GM13977 (cell line): ENCODE measurements at regions not wholly inside any gene's neighbourhood (a gene's known extent, or its start where the extent isn't known, plus 50 kb on each side); places are given as distances from the start of the nearest gene placed in this dataset.

Experiments used
- DNase-seq: peaks from one replicate; pipeline ENCODE4 v3.0.0; 2012; ENCODE audit warnings: low spot score
- CTCF ChIP-seq: IDR thresholded peaks from 2 replicates; pipeline ENCODE4 v1.5.1; 2012; ENCODE audit warnings: mild to moderate bottlenecking, control low read depth; ENCODE audit not compliant: insufficient read depth; ENCODE audit errors: extremely low read depth, missing control alignments
- in situ Hi-C: fragments of 300-500 bp; cut with MboI; formaldehyde crosslinking; loops from one replicate; pipeline ENCODE4 v1.12.0; 2022; ENCODE audit warnings: low sequenced_read_pairs, low pct_unique_long_range_greater_than_20kb, mixed read lengths, inconsistent platforms; ENCODE audit not compliant: unreplicated experiment

DNA sequence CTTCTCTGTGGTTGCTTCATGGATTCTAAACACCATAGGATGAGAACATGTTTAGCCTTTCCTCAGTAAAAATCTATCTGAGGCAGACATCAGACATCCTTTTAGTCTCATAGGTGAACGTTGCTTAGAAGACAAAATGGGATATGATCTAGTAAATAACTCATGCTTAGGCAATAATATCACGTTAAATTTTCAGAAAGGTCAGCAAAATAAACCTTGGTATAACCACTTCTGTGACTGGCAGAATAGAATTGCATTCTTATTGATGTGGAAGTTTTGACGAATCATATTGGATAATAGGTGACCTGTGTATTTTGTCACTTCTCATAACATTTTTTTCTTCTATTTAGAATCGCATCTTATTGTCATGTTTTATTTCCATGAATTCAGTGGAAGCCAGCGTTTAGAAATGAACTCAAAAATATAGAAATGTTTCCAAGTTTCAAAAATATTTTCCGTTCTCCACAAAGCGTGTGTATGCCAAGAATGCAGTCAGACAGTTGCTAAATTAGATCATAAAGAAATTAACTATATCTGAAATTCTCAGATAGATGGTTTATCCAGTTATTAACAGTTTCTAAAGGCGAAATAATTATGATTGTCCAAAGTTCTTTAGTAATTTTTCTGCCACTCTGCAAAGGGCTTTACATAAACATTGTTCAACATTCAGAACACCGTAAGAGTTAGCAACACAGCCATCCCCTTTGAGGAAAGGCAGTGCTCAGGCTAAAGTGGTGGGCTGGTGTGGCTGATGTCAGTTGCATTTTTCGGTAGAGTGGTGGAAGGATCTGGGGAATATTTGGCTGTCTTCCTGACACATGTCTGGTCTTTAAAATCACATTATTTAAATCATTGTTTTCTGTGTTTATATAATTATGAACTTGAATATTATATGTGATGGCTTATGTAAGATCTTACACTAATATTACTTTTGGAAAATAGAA is 827.2 kb downstream of the MTRR start:
- in situ Hi-C loops, result no loop called here
- no peak for DNase-seq
- no peak for TF ChIP-seq CTCF

GRCh38 chr5:8700222-8700621 is 831.3 kb downstream of the MTRR start:
- in situ Hi-C loops, result no loop called here
- no peak for TF ChIP-seq CTCF
- DNase-seq, result no peak

GRCh38 chr5:8700671-8701070 is 831.7 kb downstream of the MTRR start:
- no peak for DNase-seq
- in situ Hi-C loops, result no loop called here
- TF ChIP-seq CTCF, result no peak

DNA sequence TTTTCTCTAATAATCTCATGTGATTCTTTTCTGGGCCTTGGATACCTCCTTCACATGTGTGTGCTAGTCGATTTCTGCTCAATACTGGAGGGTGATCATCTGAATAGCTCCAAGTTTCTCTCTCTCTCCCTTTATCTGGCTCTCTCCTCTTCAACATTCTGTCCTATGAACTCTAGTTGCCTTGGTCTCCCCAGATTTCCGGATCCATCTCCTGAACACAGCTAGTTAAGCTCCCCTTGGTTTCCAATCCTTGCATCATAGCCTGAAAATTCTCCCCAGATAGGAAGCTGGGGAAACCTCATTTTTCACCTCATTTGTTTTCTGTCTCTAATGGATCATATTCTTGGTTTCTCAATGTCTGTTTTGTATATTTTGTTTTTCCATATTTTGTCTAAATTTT is 832.3 kb downstream of the MTRR start:
- TF ChIP-seq CTCF, result no peak
- DNase-seq, result no peak
- in situ Hi-C loops, result no loop called here

- in situ Hi-C loops, result no loop called here
- no peak for TF ChIP-seq CTCF
- no peak for DNase-seq
These were observed 835.4 kb downstream of the SEMA5A start for GRCh38 chr5:8710426-8710930.

- no peak for DNase-seq
- in situ Hi-C loops, result no loop called here
- TF ChIP-seq CTCF, result no peak
These were observed 831.7 kb downstream of the SEMA5A start for GRCh38 chr5:8714198-8714597.
